ENCODE measurements at regions not wholly inside any gene's neighbourhood (a gene's known extent, or its start where the extent isn't known, plus 50 kb on each side); places are given as distances from the start of the nearest gene placed in this dataset.

DNA sequence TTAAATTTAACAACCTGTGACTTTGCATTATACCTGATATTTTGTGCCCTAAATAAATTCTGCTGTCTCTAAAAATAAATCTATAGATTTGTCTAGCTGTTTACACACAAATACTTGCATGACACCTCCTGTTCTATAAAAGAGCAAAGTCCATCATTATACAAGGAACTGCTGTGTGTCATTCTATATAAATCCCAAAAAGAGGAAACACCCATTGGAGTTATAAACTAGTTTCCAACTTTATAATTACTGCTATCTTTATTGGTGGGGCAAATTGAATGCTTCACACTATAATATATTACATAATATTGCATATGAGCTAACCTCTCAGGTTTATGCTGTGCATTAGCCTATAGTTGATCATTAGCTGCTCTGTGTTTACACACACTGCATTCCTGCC lies 504.4 kb downstream of the SATB2 start:
- in situ Hi-C loops (cut with HindIII; ENCODE audit: low sequenced_read_pairs), result no loop called here
- DNase-seq (ENCODE audit: low spot score), result no peak

DNA sequence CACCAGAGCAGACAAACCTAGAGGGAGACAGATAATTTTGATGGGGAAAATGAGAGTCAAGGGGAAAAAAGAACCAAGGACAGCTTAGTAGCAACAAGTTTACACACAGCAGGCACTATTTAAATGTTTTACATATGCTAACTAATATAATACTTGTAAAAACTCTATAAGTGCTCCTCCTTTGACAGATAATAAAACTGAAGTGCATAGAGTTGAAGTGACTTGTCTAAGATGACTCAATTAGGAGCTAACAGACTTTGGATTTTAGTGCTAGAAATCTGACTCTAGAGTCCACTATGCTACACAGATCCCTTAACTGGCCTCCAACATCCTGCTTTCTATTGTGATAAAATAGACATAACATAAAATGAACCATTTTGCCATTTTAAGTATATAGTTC lies 506.9 kb downstream of the SATB2 start:
- in situ Hi-C loops (cut with HindIII; ENCODE audit: low sequenced_read_pairs), result no loop called here
- DNase-seq (ENCODE audit: low spot score), result no peak

DNA sequence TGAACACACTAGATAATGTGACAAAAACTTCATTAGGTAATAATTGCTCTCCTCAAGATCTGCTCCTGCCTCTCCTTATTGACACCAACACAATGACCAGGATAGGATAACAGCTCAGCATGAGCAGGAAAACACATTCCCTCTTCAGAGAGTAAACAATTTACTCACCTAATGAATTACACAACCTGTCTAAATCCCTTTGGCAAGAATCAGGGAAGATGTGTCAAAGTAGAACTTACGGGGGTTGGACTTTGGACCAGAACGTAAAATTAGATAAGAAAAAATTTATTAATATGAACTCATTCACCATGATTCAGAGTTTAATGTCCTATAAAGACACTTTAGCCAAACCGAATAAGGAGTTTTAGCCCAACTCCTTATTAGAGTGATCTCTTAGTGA lies 512.2 kb downstream of the SATB2 start:
- DNase-seq (ENCODE audit: low spot score), result no peak
- in situ Hi-C loops (cut with HindIII; ENCODE audit: low sequenced_read_pairs), result no loop called here

DNA sequence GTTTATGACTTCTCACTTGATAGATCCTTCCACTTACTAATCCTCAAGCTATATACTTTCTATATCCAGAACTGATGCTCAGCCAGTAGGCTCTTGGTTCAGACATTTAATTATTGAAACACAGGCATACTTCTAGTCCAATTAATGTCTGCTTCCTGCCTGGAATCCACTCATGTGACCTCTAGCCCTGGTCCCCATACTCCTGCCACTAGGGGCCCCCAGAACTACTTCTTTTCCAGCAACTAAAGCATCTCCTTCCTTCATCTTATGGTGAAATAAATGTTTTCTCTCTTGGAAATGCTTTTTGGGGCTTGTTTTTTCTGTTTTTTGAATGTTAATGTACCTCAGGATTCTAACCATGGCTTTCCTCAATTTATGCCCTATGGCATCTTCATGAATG lies 527.6 kb downstream of the SATB2 start:
- DNase-seq (ENCODE audit: low spot score), result no peak
- in situ Hi-C loops (cut with HindIII; ENCODE audit: low sequenced_read_pairs), result no loop called here

DNA sequence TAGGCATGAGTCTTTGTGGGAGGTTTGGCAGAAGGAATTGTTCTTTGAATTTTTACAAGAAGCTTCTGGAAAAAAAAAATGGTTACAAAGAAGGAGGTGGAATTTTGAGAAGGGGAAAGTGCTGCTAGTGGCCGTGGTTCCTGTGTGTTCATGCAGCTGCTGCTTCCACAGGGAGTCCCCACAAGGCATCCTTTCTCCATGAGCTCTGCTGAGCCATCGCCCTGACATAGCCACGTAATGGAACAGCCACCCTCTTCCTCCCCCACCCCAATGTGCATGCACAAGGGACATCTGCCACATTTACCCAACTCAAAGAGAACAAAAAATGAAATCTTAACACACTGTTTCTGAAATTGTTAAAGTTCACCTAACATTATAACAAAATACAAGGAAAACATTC lies 529.7 kb downstream of the SATB2 start:
- in situ Hi-C loops (cut with HindIII; ENCODE audit: low sequenced_read_pairs), result no loop called here
- DNase-seq (ENCODE audit: low spot score), result no peak

DNA sequence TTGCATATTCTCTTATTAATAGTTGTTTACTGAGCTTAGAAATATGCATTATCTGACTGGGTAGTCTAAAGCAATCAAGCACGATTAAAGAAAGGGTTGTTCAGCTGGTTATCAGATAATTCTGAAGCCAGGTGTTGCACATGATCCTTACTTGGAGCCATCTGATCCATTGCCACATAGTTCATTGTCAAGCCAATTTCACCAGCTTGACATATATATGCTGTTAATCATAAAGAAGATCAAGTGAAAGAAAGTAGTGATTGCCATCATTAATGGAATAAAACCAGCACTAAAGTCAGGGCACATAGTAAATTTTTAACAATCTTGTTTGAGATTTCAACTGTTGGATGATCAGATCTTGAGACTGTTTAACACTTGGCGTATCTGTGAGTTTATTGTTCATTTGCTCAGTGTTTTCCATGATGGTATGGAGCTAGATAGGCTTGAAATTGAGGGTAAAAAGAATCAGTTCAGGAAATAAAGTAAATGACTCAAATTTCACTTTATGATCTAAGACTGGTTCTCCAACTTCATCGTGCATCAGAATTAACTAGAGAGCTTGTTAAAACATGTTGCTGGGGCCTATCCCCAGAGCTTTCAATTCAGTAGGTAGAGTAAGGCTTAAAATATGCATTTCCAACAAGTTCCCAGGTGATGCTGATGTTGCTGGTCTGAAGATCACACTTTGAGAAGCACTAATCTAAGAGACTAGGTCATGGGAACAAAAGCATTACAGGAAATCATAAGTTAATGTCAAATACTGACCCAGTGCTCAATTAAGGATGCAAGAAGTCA lies 539.6 kb downstream of the SATB2 start:
- no peak for DNase-seq (ENCODE audit: low spot score)
- in situ Hi-C loops (cut with HindIII; ENCODE audit: low sequenced_read_pairs), result no loop called here

DNA sequence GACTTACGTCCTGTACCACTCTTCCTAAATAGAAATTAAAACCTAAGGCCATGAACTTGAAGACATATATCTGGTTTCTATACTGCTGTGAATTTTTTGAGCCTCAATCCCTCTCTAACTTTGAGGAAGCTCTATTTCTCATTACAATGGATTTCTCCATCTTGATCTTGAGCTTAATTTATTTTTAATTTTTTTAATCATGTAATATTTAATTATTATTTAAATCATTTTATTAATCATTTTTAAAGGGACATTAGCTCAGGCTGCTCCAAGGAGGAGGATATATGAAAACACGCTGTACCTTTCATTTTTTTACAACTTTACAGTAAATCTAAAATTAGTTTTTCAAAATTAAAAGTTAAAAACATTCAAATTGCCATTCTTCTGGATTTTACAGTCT lies 540.5 kb downstream of the SATB2 start:
- in situ Hi-C loops (cut with HindIII; ENCODE audit: low sequenced_read_pairs), result no loop called here
- no peak for DNase-seq (ENCODE audit: low spot score)

DNA sequence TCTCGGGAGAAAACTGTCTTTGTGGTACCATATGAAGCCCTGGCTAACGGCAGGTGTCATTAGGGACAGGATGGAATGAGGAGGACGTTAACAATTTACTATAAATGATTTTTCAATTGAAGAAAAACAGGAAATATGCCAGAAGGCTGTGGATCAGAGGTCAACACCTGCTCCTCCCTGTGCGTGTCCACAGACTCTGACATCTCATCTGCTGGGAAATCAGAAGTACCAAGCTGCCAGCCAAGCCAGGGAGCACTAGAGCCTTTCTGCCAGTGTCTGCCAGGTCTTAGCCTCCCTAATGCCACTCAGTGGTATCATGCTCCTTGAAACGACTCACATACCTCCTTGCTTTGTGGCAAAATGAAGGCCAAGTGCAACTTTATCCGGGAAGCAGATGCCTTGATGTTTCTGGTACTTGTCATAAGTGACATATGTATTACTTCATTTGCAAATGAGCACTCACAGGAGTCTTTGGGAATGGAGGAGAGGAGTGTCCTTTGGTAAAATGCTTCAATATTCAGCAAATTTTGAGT lies 541.1 kb downstream of the SATB2 start:
- in situ Hi-C loops (cut with HindIII; ENCODE audit: low sequenced_read_pairs), result no loop called here
- no peak for DNase-seq (ENCODE audit: low spot score)

DNA sequence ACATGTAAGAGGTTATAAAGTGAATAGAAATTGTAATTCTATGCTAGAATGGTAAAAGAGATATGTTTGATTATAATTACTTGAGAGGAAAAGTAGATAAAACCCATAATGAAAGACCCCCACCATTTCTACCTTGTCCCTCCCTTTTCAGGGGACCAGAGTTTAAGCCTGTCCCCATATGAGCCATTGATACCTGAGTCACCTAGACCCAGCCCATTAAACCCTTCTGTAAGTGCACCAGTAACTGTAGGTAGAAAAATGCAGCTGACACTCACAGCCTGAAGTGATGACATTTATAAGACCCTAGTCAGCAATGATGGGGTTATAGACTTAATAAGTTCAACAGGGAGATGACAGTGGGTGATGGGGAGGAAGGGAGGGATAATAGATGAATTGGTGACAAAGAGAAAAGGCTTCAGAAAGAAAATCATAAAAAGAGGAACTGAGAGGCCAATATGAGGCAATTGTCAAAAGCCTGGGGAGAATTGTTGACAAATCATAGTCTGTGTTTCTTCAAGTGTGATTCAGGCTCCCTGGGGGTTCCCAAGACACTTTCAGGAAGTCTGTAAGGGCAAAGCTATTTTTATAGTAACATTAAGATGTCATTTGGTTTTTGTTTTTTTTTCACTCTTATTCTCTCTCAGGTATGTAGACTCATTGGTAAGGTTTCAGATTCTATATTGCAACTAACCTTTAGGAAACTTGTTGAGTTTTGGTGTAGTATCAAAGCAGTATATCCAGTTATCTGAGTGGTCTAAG lies 544.2 kb downstream of the SATB2 start:
- in situ Hi-C loops (cut with HindIII; ENCODE audit: low sequenced_read_pairs), result no loop called here

DNA sequence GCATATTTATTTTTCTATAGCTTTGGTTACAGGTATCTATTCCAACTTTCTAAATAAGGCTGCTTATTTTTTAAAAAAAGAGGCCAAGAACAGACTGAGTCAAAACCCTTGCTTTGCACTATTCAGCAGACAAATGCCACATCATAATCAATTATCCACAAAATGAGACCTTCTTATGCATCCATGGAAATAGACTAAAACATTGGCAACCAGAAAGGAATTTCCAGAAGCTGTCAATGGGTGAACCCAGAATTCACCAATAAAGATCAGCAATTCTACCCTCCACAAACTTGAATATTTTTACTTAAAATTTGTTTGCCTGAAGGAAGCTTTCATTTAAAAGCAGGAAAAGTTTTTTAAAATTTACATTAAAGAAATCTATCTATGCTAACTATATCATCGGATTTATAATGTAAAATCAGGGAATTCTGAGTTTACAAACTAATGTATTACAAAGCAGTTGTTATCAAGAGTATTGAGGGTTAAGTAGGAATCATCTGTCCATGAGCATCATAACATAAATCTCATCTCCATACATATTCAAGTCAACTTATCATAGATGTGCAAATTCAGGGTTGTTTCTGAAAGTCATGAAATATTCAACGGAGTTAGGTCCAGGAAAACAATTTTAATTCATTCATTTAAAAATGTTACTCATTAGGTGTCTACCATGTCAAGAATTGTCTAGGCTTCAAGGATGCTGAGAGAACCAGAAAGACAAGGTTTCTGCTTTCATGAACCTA lies 548.0 kb downstream of the SATB2 start:
- DNase-seq (ENCODE audit: low spot score), result no peak

More for the DNA sequence above, 544.2 kb downstream of the SATB2 start:
- no peak for DNase-seq (ENCODE audit: low spot score)

DNA sequence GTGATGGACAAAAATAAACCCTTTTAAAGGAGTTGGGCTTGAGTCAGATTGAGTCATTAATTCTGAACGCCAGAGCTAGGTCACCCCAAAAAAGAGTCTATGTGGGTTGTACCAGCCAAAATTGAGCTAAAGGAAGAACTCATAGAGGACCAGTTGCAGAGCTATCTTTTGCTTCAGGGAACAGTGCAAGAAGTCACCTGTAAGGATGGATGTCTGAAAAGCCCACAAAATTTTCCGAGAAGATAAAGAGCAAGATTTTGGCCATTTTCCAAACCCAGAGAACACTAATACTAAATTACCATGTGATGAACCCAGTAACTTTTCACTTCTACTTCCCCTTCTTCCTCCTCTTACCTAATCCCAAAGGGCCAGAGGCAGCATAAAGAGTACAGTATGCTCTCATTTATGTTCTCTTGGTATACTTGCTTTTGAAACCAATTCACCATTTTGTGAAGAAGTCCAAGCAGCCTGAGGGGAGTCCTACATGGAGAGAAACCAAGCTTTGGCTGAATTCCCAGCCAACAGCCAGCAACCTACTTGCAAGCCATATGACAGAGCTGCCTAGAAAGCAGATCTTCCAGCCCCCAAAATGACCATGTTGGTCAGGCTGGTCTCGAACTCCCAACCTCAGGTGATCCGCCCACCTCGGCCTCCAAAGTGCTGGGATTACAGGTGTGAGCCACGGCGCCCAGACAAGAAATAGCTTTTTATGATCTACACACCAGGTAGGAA lies 551.7 kb downstream of the SATB2 start:
- in situ Hi-C loops (cut with HindIII; ENCODE audit: low sequenced_read_pairs), result no loop called here
- no peak for DNase-seq (ENCODE audit: low spot score)

More for the DNA sequence above, 548.0 kb downstream of the SATB2 start:
- in situ Hi-C loops (cut with HindIII; ENCODE audit: low sequenced_read_pairs), result no loop called here

DNA sequence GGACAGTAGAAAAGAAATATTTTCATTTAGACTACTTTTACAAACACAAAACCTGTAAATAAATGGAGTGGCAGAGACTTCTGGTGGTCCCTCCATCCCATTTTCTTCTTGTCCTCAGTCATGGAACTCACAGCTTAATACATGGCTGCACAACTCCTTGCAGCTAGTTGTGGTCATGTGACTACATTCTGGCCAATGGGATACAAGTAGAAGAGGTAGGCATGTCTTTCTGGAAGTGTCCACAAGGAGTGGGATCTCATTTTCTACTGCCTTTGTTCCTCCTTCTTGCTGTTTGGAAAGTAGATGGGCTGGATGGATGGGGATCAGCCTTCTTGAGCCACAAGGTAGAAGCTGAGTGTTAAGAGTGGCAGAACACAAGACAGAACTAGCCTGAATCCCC lies 555.8 kb downstream of the SATB2 start:
- DNase-seq (ENCODE audit: low spot score), result no peak
- in situ Hi-C loops (cut with HindIII; ENCODE audit: low sequenced_read_pairs), result no loop called here

DNA sequence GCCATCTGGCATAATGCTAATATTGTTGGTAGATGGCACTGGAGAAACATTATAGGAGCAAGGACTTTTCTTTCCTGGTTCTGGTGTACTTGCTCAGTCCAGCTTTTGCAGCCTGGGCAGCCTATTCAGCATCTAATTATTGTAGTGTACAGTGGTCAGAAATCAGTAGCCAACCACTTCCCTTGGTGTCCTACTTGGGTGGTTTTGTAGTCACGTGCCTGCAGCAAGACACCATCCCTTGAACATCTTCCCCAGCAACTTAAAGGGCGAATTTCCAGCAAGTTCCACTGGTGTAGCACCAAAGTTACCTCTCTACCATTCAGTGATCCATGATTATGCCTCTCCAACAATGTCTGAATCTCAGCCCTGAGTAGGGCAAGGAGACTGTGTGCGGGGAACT lies 557.6 kb downstream of the SATB2 start:
- DNase-seq (ENCODE audit: low spot score), result no peak
- in situ Hi-C loops (cut with HindIII; ENCODE audit: low sequenced_read_pairs), result no loop called here

DNA sequence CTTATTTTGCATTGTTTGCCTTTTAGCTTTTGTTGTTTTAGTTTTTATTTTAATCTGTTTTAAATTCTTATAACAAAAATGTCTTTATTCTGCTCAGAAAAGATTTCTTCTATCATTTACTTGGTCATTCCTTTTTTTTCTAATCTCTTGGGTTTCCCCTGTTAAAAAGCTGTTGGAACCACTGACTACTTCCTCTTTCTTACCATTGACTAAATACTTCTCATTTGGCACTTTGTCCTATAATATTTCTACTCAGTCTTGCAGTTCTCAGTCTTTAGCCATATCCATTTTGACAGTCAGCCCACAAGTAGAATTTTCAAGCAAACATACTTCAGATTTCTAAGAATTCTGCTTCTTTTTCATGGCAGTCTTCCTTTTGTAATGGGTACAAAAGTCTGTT lies 567.2 kb downstream of the SATB2 start:
- in situ Hi-C loops (cut with HindIII; ENCODE audit: low sequenced_read_pairs), result no loop called here
- no peak for DNase-seq (ENCODE audit: low spot score)

DNA sequence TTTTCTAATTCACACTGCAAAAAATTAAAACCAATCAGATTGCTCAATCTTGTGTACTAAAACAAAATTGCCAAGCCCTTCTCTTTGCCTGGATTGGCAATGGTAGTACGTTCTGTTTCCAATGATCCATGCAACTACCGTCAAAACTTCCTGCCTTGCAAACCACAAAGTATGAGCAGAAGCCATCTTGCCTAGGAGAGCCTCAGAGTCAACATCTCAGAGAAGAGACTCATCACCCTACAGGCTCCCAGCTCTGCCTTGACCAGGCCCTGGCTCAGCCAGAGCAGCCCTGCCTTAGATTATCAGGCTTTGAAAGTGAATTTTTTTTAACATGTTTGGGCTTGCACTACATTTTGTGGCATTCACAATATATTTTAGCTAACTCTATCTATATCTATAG lies 574.1 kb downstream of the SATB2 start:
- in situ Hi-C loops (cut with HindIII; ENCODE audit: low sequenced_read_pairs), result no loop called here
- no peak for DNase-seq (ENCODE audit: low spot score)

DNA sequence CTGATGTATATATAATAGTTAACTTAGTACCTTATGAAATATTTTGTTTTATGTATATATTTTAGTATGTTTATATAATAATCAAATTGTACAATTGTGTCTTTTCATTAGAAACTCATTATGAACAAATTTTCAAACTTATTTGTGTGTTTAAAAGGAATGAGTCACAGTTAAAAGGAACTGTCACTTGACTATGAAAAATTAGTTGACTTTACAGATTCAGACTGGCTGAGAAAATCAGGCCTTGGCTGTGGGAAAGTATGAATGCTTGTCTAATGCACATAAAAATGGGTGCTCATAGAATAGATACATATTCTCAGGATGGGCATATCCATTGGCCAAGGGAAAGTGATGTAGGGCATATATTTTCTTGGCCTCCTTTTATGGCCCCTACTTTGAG lies 576.8 kb downstream of the SATB2 start:
- no peak for DNase-seq (ENCODE audit: low spot score)
- in situ Hi-C loops (cut with HindIII; ENCODE audit: low sequenced_read_pairs), result no loop called here

DNA sequence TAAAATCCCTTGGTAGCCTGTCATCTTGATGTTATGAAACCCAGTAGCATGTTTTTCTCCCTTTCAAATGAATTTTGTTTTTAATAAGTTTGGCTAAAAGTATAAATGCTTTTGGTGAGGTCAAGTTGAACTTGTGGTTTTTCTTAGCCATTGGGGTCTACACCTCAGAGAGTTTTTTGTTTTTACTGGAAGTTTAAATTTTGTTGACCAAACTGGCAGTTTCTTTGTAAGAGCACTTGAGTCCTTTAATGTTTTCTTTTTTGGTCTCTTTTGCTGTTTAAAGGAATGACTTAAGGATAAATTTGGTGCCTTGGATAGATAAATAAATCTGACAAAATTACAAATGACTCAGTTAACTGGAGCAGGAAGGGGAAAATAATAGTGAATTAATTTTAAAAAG lies 577.3 kb downstream of the SATB2 start:
- no peak for DNase-seq (ENCODE audit: low spot score)
- in situ Hi-C loops (cut with HindIII; ENCODE audit: low sequenced_read_pairs), result no loop called here

DNA sequence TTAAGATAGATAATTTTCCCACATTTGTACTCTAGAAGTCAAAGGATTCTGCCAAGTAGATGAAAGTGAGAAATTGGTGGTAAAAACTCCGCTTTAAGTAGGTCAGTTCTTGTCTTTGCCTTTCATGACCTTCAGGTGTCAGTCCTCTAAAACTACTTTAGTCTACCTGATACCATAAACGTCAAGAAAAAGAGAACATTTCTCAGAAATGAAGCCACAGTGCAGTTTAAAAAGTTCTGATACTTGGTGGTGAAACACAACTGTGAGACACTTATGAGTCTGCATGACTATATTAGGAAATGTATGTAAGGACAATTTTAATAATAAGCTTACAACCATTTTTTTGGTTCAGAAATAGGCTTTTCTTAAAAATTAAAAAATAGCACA lies 583.3 kb downstream of the SATB2 start:
- in situ Hi-C loops (cut with HindIII; ENCODE audit: low sequenced_read_pairs), result no loop called here

More for the DNA sequence above, 583.3 kb downstream of the SATB2 start:
- no peak for DNase-seq (ENCODE audit: low spot score)
